Breast epithelium (tissue), 3 donors: ENCODE measurements at regions not wholly inside any gene's neighbourhood (a gene's known extent, or its start where the extent isn't known, plus 50 kb on each side); places are given as distances from the start of the nearest gene placed in this dataset.

Source experiments
- POLR2A ChIP-seq: fragments of 450-650 bp; IDR thresholded peaks from one replicate; pipeline ENCODE4 v1.6.1; 2016; ENCODE audit warnings: antibody characterized with exemption, mild to moderate bottlenecking, moderate library complexity
- TF ChIP-seq, protein P1 (sequence below), 3 donors: fragments of 450-650 bp; IDR thresholded peaks; one replicate each; pipeline ENCODE4 v1.5.1; 2016 to 2017; ENCODE audit warnings: antibody characterized with exemption in 3 of 3, mild to moderate bottlenecking in 3 of 3, moderate library complexity in 3 of 3

GRCh38 chrX:124209792-124210576 is 122.5 kb upstream of the TEX13D start:
- TF ChIP-seq POLR2A: no peak
- TF ChIP-seq, protein P1, sequence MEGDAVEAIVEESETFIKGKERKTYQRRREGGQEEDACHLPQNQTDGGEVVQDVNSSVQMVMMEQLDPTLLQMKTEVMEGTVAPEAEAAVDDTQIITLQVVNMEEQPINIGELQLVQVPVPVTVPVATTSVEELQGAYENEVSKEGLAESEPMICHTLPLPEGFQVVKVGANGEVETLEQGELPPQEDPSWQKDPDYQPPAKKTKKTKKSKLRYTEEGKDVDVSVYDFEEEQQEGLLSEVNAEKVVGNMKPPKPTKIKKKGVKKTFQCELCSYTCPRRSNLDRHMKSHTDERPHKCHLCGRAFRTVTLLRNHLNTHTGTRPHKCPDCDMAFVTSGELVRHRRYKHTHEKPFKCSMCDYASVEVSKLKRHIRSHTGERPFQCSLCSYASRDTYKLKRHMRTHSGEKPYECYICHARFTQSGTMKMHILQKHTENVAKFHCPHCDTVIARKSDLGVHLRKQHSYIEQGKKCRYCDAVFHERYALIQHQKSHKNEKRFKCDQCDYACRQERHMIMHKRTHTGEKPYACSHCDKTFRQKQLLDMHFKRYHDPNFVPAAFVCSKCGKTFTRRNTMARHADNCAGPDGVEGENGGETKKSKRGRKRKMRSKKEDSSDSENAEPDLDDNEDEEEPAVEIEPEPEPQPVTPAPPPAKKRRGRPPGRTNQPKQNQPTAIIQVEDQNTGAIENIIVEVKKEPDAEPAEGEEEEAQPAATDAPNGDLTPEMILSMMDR (IDR thresholded peaks at IDR 0.05): no peak
